Esophagus muscularis mucosa (tissue), 4 donors: ENCODE measurements at regions not wholly inside any gene's neighbourhood (a gene's known extent, or its start where the extent isn't known, plus 50 kb on each side); places are given as distances from the start of the nearest gene placed in this dataset.

Experiments used
- DNase-seq: peaks from one replicate; pipeline ENCODE4 v3.0.0-alpha.2; 2017; ENCODE audit errors: extremely low spot score
- H3K27ac ChIP-seq, 4 donors: fragments of 200-600 bp; sonication (generic); replicated peaks in 1 of 4; 1 replicate in 3 of 4; 2 replicates in 1 of 4; pipeline ENCODE4 v1.5.1; 2016 to 2019; ENCODE audit warnings: mild to moderate bottlenecking in 1 of 4
- H3K27me3 ChIP-seq, 4 donors: fragments of 200-600 bp; sonication (generic); one replicate each; pipeline versions ENCODE4 v1.5.1 to v1.6.0; 2016 to 2019
- H3K36me3 ChIP-seq, 4 donors: fragments of 200-600 bp; sonication (generic); one replicate each; pipeline ENCODE4 v1.5.1; 2016 to 2019
- H3K4me1 ChIP-seq, 4 donors: fragments of 200-600 bp; sonication (generic); one replicate each; pipeline ENCODE4 v1.5.1; 2016 to 2019
- H3K4me3 ChIP-seq, 4 donors: fragments of 200-600 bp; sonication (generic); 1 replicate in 2 of 4; 2 replicates in 2 of 4; pipeline ENCODE4 v1.5.1; 2016 to 2019; ENCODE audit warnings: mild to moderate bottlenecking in 4 of 4, moderate library complexity in 1 of 4
- H3K9me3 ChIP-seq, 4 donors: fragments of 200-600 bp; sonication (generic); 1 replicate in 3 of 4; 2 replicates in 1 of 4; pipeline ENCODE4 v1.5.1; 2016 to 2019
- CTCF ChIP-seq, 3 experiments: fragments of 200-600 bp in 2 of 3; fragments of 450-650 bp in 1 of 3; sonication (generic) in 2 of 3; IDR thresholded peaks; one replicate each; pipeline ENCODE4 v1.5.1; 2017 to 2019; ENCODE audit warnings: antibody characterized with exemption in 3 of 3, mild to moderate bottlenecking in 2 of 3, moderate library complexity in 1 of 3
- EP300 ChIP-seq: sonication (generic); formaldehyde crosslinking; IDR thresholded peaks from one replicate; pipeline ENCODE4 v1.6.1; 2017; ENCODE audit warnings: antibody characterized with exemption
- POLR2A ChIP-seq: fragments of 450-650 bp; IDR thresholded peaks from one replicate; pipeline ENCODE4 v1.6.1; 2017; ENCODE audit warnings: antibody characterized with exemption, moderate library complexity, mild to moderate bottlenecking, low read depth
- POLR2AphosphoS5 ChIP-seq, 2 donors: sonication (generic); formaldehyde crosslinking; IDR thresholded peaks; one replicate each; pipeline ENCODE4 v1.6.1; 2017; ENCODE audit warnings: antibody characterized with exemption in 2 of 2
- WGBS: methylation state at CpG from one replicate; pipeline ENCODE4 v1.1.5; 2018; 5-methylcytosine and 5-hydroxymethylcytosine counted together
- intact Hi-C: fragments of 100-400 bp; cut with DNase I; formaldehyde crosslinking; loops from one replicate; pipeline ENCODE4 v1.15.1; 2023

- no peaks in the 10 kb centered on the region for H3K9me3 ChIP-seq
- intact Hi-C loops: no loop called here
- no peaks in the 10 kb centered on the region for H3K36me3 ChIP-seq
- H3K4me3 ChIP-seq: no peak overlapping the region
- DNase-seq: no peak
- H3K27ac ChIP-seq: no peak overlapping the region
- whole genome bisulfite sequencing: 85% methylated on average over 3 of the region's 3 CpGs
- TF ChIP-seq POLR2A: no peak
- TF ChIP-seq POLR2AphosphoS5 (IDR thresholded peaks at IDR 0.05): no peak
- TF ChIP-seq EP300: no peak
- no peak for TF ChIP-seq CTCF (IDR thresholded peaks at IDR 0.05)
- peaks cover 0 to 17% (median 11%) of the 10 kb centered on the region in 4 donors for H3K4me1 ChIP-seq
- no peaks in the 10 kb centered on the region for H3K27me3 ChIP-seq
Observed at GRCh38 chr16:49929626-49930025, 73.7 kb upstream of the ZNF423 start.

- peaks cover 0 to 17% (median 11%) of the 10 kb centered on the region in 4 donors for H3K4me1 ChIP-seq
- H3K36me3 ChIP-seq: no peaks in the 10 kb centered on the region
- WGBS: 99% methylated on average over 6 of the region's 7 CpGs
- DNase-seq: no peak
- no peak for TF ChIP-seq EP300
- TF ChIP-seq POLR2AphosphoS5 (IDR thresholded peaks at IDR 0.05): no peak
- no peak for TF ChIP-seq POLR2A
- no peak for TF ChIP-seq CTCF (IDR thresholded peaks at IDR 0.05)
- H3K27ac ChIP-seq: no peak overlapping the region
- H3K9me3 ChIP-seq: no peaks in the 10 kb centered on the region
- H3K27me3 ChIP-seq: no peaks in the 10 kb centered on the region
- intact Hi-C loops: no loop called here
- H3K4me3 ChIP-seq: no peak overlapping the region
Observed at GRCh38 chr16:49930841-49931240, 74.9 kb upstream of the ZNF423 start.

- 86% methylated on average over 5 of the region's 5 CpGs for WGBS
- no peak overlapping the region for H3K4me3 ChIP-seq
- no peaks in the 10 kb centered on the region for H3K36me3 ChIP-seq
- TF ChIP-seq CTCF (IDR thresholded peaks at IDR 0.05): no peak
- no peak for TF ChIP-seq POLR2A
- TF ChIP-seq POLR2AphosphoS5 (IDR thresholded peaks at IDR 0.05): no peak
- no peak for TF ChIP-seq EP300
- DNase-seq: no peak
- intact Hi-C loops: no loop called here
- H3K27me3 ChIP-seq: no peaks in the 10 kb centered on the region
- H3K9me3 ChIP-seq: no peaks in the 10 kb centered on the region
- H3K4me1 ChIP-seq: peaks cover 0 to 17% (median 11%) of the 10 kb centered on the region in 4 donors
- H3K27ac ChIP-seq: no peak overlapping the region
Observed at GRCh38 chr16:49931266-49931665, 75.4 kb upstream of the ZNF423 start.

- Histone ChIP-seq H3K27ac (no peak overlapping the region), H3K4me1 (peaks cover 0 to 17% (median 11%) of the 10 kb centered on the region in 4 donors), H3K27me3 (no peaks in the 10 kb centered on the region), H3K36me3 (no peaks in the 10 kb centered on the region), H3K9me3 (no peaks in the 10 kb centered on the region), H3K4me3 (no peak overlapping the region)
- DNase-seq: no peak
- intact Hi-C loops: no loop called here
- 97% methylated on average over 8 of the region's 10 CpGs for WGBS
- TF ChIP-seq CTCF (IDR thresholded peaks at IDR 0.05): no peak
- no peak for TF ChIP-seq POLR2AphosphoS5 (IDR thresholded peaks at IDR 0.05)
- TF ChIP-seq POLR2A: no peak
- TF ChIP-seq EP300: no peak
Observed at GRCh38 chr16:49931916-49932315, 76.0 kb upstream of the ZNF423 start.

GRCh38 chr16:49932434-49932833 lies 76.5 kb upstream of the ZNF423 start:
- no peak overlapping the region for H3K4me3 ChIP-seq
- intact Hi-C loops: no loop called here
- H3K27me3 ChIP-seq: no peaks in the 10 kb centered on the region
- H3K9me3 ChIP-seq: no peaks in the 10 kb centered on the region
- 54% methylated on average over 8 of the region's 8 CpGs for WGBS
- DNase-seq: no peak
- peaks cover 0 to 17% (median 11%) of the 10 kb centered on the region in 4 donors for H3K4me1 ChIP-seq
- peak overlapping the region in 1 of 4 donors; percentile 21 for H3K27ac ChIP-seq
- no peaks in the 10 kb centered on the region for H3K36me3 ChIP-seq
- no peak for TF ChIP-seq POLR2AphosphoS5 (IDR thresholded peaks at IDR 0.05)
